ENCODE measurements at regions not wholly inside any gene's neighbourhood (a gene's known extent, or its start where the extent isn't known, plus 50 kb on each side); places are given as distances from the start of the nearest gene placed in this dataset.
A peak's percentile ranks its signal among the peaks of the same experiment; 100 is the strongest.

DNA sequence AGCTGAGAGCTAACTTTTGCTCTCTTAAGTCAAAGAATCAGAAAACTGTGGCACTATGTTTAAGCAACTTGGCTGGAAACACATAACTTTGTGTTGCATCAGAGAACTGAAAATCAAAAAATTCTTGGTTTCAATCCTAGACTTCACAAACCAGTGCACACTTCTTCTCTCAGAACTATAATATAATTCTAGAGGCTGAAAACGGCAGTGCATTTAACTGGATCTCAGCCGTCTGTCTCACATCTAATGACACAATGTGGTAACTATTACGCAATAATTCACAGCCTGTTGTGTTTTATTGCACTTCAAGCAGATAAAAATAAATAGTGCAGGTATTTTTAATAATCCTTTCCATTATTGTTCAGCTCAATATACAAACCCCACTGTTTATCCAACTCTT is 260.6 kb upstream of the DIAPH2 start:
- DNase-seq (ENCODE audit: low read depth) = peak; percentile 48
- TF ChIP-seq CTCF (IDR thresholded peaks at IDR 0.05; ENCODE audit: insufficient read depth, low read depth, low read length) = no peak
- no peak overlapping the region for H3K4me3 ChIP-seq (ENCODE audit: low read depth, low read length)

GRCh38 chrX:96425200-96425599 is 259.4 kb upstream of the DIAPH2 start:
- DNase-seq (ENCODE audit: low read depth) = no peak
- no peak for TF ChIP-seq CTCF (IDR thresholded peaks at IDR 0.05; ENCODE audit: insufficient read depth, low read depth, low read length)
- H3K4me3 ChIP-seq (ENCODE audit: low read depth, low read length) = no peak overlapping the region

- no peak for TF ChIP-seq CTCF (IDR thresholded peaks at IDR 0.05; ENCODE audit: insufficient read depth, low read depth, low read length)
- DNase-seq (ENCODE audit: low read depth) = no peak
- no peak overlapping the region for H3K4me3 ChIP-seq (ENCODE audit: low read depth, low read length)
These were observed 253.7 kb upstream of the DIAPH2 start for GRCh38 chrX:96430756-96431455.

- no peak for TF ChIP-seq CTCF (IDR thresholded peaks at IDR 0.05; ENCODE audit: insufficient read depth, low read depth, low read length)
- no peak overlapping the region for H3K4me3 ChIP-seq (ENCODE audit: low read depth, low read length)
- DNase-seq (ENCODE audit: low read depth) = peak; percentile 26
These were observed 252.0 kb upstream of the DIAPH2 start for GRCh38 chrX:96432647-96433046.

DNA sequence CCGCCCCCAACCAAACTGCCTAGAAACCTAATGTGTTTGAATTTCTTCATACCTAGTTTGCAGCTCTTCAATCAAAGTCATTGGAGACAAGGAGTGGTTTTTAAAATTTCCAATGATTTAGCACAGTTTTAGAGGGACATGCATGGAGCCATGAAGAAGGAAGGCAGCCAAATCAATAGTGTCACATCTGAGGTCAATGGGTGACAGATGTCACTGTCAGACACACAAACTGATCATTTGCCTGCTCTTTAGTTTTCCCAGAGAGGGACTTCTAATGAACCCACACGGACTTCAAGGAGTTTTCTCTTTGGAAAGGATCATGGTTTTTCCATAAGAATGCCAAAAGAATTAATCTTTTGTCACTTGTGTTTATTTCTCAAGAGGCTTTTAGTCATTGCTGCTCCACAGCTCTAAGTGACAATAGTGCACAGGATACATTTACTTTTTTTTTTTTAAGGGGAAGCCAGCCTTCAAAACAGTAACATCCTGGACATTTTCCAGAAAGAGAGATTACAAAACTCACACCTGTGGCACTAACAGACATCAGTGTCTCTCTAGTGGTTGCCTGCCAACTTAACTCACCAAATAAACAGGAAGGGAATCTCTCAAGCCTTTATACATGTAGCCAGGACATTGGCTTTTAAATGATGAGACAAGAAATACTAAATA is 251.1 kb upstream of the DIAPH2 start:
- TF ChIP-seq CTCF (IDR thresholded peaks at IDR 0.05; ENCODE audit: insufficient read depth, low read depth, low read length) = no peak
- DNase-seq (ENCODE audit: low read depth) = no peak
- H3K4me3 ChIP-seq (ENCODE audit: low read depth, low read length) = no peak overlapping the region

DNA sequence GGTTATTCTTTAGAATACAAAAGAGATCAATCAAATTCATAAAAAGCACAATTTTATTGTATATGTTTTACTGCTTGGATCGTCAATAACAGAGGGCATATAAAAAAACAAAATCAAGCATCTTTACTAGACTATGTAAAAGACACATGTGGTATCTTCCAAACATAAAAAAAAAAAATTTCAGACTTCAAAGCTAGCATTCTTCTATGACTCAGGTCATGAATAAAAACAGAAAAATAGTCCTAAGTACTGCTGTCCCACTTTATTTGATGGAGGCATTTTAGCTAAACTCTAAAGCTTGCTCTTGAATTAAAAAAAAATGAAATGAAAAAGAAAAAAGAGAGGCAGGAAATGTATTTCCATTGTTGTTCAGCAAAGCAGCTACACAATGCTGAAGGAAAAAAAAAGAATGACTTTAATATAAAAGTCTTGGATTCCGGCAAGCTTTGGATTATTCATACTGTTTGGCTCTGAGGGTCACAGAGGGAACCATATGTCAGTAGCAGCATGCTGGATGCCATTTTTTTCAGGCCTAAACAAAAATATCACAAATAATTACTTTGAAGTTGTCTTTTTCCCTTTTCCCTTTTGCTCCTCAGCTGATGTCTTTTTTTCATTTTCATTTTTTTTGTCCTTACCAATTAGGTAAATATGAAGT is 249.1 kb upstream of the DIAPH2 start:
- DNase-seq (ENCODE audit: low read depth) = no peak
- no peak for TF ChIP-seq CTCF (IDR thresholded peaks at IDR 0.05; ENCODE audit: insufficient read depth, low read depth, low read length)
- no peak overlapping the region for H3K4me3 ChIP-seq (ENCODE audit: low read depth, low read length)
